Transverse colon (tissue), 4 donors: ENCODE measurements at regions not wholly inside any gene's neighbourhood (a gene's known extent, or its start where the extent isn't known, plus 50 kb on each side); places are given as distances from the start of the nearest gene placed in this dataset.
"Not testable (repeated sequence)": the region's sequence is repeated elsewhere in the genome, so short reads cannot be mapped to it uniquely, and the experiment has no call there.

ENCODE experiments used
- DNase-seq: peaks from one replicate; pipeline ENCODE4 v3.0.0-alpha.2; 2019
- H3K27ac ChIP-seq, 4 donors: fragments of 200-600 bp; sonication (generic); 2 replicates each; pipeline ENCODE4 v1.5.1; 2016 to 2018; ENCODE audit warnings: inconsistent platforms in 4 of 4
- H3K27me3 ChIP-seq: fragments of 200-600 bp; sonication (generic); 2 replicates; pipeline ENCODE4 v1.5.1; 2017; ENCODE audit warnings: inconsistent platforms
- H3K36me3 ChIP-seq, 4 donors: fragments of 200-600 bp; sonication (generic); 2 replicates each; pipeline ENCODE4 v1.5.1; 2017 to 2019; ENCODE audit warnings: inconsistent platforms in 4 of 4
- H3K4me1 ChIP-seq, 4 donors: fragments of 200-600 bp; sonication (generic); 2 replicates each; pipeline ENCODE4 v1.5.1; 2017 to 2020; ENCODE audit warnings: inconsistent platforms in 4 of 4
- H3K4me3 ChIP-seq, 4 donors: fragments of 200-600 bp; sonication (generic); 1 replicate in 1 of 4; 2 replicates in 3 of 4; pipeline versions ENCODE4 v1.5.1 to v1.6.1; 2017 to 2019; ENCODE audit warnings: inconsistent platforms in 4 of 4
- H3K9me3 ChIP-seq, 2 donors: fragments of 200-600 bp; sonication (generic); 2 replicates each; pipeline ENCODE4 v1.5.1; 2017 to 2019; ENCODE audit warnings: inconsistent platforms in 2 of 2
- EP300 ChIP-seq: sonication (generic); formaldehyde crosslinking; IDR thresholded peaks from one replicate; pipeline ENCODE4 v1.6.1; 2017; ENCODE audit warnings: antibody characterized with exemption, low read depth
- POLR2A ChIP-seq: fragments of 450-650 bp; IDR thresholded peaks from one replicate; pipeline ENCODE4 v1.6.1; 2016; ENCODE audit warnings: antibody characterized with exemption, mild to moderate bottlenecking, moderate library complexity
- POLR2AphosphoS5 ChIP-seq, 3 donors: sonication (generic); formaldehyde crosslinking; IDR thresholded peaks; one replicate each; pipeline ENCODE4 v1.6.1; 2016; ENCODE audit warnings: antibody characterized with exemption in 3 of 3
- WGBS, 2 donors: methylation state at CpG; one replicate each; pipeline ENCODE4 v1.1.5; 2018; ENCODE audit warnings: low coverage in 1 of 2; 5-methylcytosine and 5-hydroxymethylcytosine counted together
- in situ Hi-C, 4 donors: fragments of 200-750 bp; cut with MboI; loops; one replicate each; pipeline versions ENCODE4 v1.15.0 to v1.15.1; 2017; ENCODE audit warnings: low sequenced_read_pairs in 3 of 4, low pct_ligation_motif_present in 1 of 4, low pct_unique_long_range_greater_than_20kb in 1 of 4
- intact Hi-C: fragments of 100-400 bp; cut with DNase I; formaldehyde crosslinking; loops from one replicate; pipeline ENCODE4 v1.15.1; 2023; ENCODE audit warnings: low total_unique reads
- TF ChIP-seq, protein P1 (sequence below), 5 experiments: fragments of 200-600 bp in 3 of 5; fragments of 450-650 bp in 2 of 5; sonication (generic) in 3 of 5; IDR thresholded peaks; 1 replicate in 2 of 5; 2 replicates in 3 of 5; pipeline ENCODE4 v1.5.1; 2016 to 2017; ENCODE audit warnings: antibody characterized with exemption in 5 of 5, inconsistent platforms in 3 of 5, mild to moderate bottlenecking in 2 of 5, moderate library complexity in 1 of 5

- intact Hi-C loops (no loop called here), in situ Hi-C loops (no loop called here)
- no peaks in the 10 kb centered on the region for H3K9me3 ChIP-seq
- DNase-seq: no peak
- TF ChIP-seq, protein P1, sequence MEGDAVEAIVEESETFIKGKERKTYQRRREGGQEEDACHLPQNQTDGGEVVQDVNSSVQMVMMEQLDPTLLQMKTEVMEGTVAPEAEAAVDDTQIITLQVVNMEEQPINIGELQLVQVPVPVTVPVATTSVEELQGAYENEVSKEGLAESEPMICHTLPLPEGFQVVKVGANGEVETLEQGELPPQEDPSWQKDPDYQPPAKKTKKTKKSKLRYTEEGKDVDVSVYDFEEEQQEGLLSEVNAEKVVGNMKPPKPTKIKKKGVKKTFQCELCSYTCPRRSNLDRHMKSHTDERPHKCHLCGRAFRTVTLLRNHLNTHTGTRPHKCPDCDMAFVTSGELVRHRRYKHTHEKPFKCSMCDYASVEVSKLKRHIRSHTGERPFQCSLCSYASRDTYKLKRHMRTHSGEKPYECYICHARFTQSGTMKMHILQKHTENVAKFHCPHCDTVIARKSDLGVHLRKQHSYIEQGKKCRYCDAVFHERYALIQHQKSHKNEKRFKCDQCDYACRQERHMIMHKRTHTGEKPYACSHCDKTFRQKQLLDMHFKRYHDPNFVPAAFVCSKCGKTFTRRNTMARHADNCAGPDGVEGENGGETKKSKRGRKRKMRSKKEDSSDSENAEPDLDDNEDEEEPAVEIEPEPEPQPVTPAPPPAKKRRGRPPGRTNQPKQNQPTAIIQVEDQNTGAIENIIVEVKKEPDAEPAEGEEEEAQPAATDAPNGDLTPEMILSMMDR (IDR thresholded peaks at IDR 0.05): no peak
- TF ChIP-seq POLR2A: no peak
- no peak overlapping the region for H3K27ac ChIP-seq
- H3K27me3 ChIP-seq: no peaks in the 10 kb centered on the region
- no peaks in the 10 kb centered on the region for H3K36me3 ChIP-seq
- no peaks in the 10 kb centered on the region for H3K4me1 ChIP-seq
- no peak overlapping the region for H3K4me3 ChIP-seq
- 90 to 100% methylated on average over 1 of the region's 1 CpG for WGBS, 2 donors
Measured at GRCh38 chr1:173383351-173383750, 93.8 kb upstream of the PRDX6 start.

GRCh38 chr1:173388352-173388751 lies 88.8 kb upstream of the PRDX6 start:
- TF ChIP-seq EP300 (no peak), POLR2A (no peak), POLR2AphosphoS5 (IDR thresholded peaks at IDR 0.05) (no peak)
- TF ChIP-seq, protein P1 (IDR thresholded peaks at IDR 0.05): no peak
- in situ Hi-C loops: no loop called here
- 71 to 78% methylated on average over 1 of the region's 1 CpG for WGBS, 2 donors

DNA sequence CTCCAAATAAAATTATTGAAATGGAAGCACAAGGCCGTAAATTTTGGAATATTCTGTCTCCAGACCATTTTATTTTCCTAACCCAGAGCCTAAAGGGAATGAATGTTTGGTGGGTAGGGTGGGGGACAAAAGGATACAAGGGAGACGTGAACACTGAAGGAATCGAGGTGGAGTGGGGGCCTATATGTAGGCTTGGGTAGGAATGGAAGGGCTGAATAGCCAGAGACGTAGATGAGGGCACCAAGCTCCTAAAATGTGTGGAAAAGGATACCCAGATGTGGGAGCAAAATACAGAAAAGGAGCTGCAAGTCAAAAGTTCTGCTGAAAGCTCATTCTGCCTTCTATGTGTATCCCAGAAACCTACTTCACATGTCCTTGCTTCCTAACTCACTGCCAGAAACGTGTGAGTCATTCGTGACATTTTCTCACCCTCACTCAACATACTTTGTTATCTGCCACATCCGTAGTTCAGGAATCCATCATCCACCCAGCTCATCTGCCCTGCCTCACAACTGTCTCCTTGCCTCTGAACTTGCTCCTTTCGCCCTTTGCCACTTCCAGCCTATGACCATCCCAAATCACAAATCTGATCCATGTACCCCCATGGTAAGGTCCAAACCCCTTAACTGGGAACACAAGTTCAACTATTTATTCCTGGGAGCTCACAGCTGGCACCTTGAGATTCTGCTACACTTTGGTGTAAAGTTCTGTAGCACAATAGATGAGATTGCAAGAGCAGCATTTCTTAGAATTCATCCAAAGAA lies 84.1 kb upstream of the PRDX6 start:
- in situ Hi-C loops: no loop called here
- WGBS, 2 donors: 80 to 84% methylated on average over 5 to 8 of the region's 8 CpGs
- H3K27me3 ChIP-seq: no peaks in the 10 kb centered on the region
- TF ChIP-seq POLR2AphosphoS5 (IDR thresholded peaks at IDR 0.05) (no peak), EP300 (no peak), POLR2A (no peak)
- TF ChIP-seq, protein P1 (IDR thresholded peaks at IDR 0.05): no peak
- no peak overlapping the region for H3K27ac ChIP-seq
- H3K4me3 ChIP-seq: no peak overlapping the region
- intact Hi-C loops: no loop called here
- no peaks in the 10 kb centered on the region for H3K9me3 ChIP-seq
- no peaks in the 10 kb centered on the region for H3K36me3 ChIP-seq
- no peak for DNase-seq
- peaks cover 0 to 3% (median 0%) of the 10 kb centered on the region in 4 donors for H3K4me1 ChIP-seq

More at GRCh38 chr1:173388352-173388751, 88.8 kb upstream of the PRDX6 start:
- H3K27ac ChIP-seq: no peak overlapping the region
- DNase-seq: no peak
- no peaks in the 10 kb centered on the region for H3K9me3 ChIP-seq
- intact Hi-C loops: no loop called here
- H3K4me1 ChIP-seq: peaks cover 0 to 1% (median 0%) of the 10 kb centered on the region in 4 donors
- no peaks in the 10 kb centered on the region for H3K27me3 ChIP-seq
- H3K36me3 ChIP-seq: no peaks in the 10 kb centered on the region
- H3K4me3 ChIP-seq: no peak overlapping the region

- in situ Hi-C loops (no loop called here), intact Hi-C loops (no loop called here)
- H3K27ac ChIP-seq: no peak overlapping the region
- DNase-seq: no peak
- WGBS, 2 donors: 73 to 86% methylated on average over 1 of the region's 1 CpG
- peaks cover 0 to 3% (median 0%) of the 10 kb centered on the region in 4 donors for H3K4me1 ChIP-seq
- H3K27me3 ChIP-seq: no peaks in the 10 kb centered on the region
- TF ChIP-seq POLR2A: no peak
- no peaks in the 10 kb centered on the region for H3K9me3 ChIP-seq
- no peaks in the 10 kb centered on the region for H3K36me3 ChIP-seq
- H3K4me3 ChIP-seq: no peak overlapping the region
Measured at GRCh38 chr1:173393659-173394000, 83.5 kb upstream of the PRDX6 start.

- H3K4me3 ChIP-seq, H3K27ac ChIP-seq, H3K4me1 ChIP-seq, H3K27me3 ChIP-seq, intact Hi-C loops, H3K9me3 ChIP-seq, DNase-seq, in situ Hi-C loops, H3K36me3 ChIP-seq: not testable (repeated sequence)
Measured at GRCh38 chr1:173394813-173395212, 82.3 kb upstream of the PRDX6 start.
